Activated T-helper 1 cell treated with anti-CD3 and anti-CD28 coated beads, Interleukin-2, amount 50 U/mL, for 16 hours (primary cell): ENCODE measurements at regions not wholly inside any gene's neighbourhood (a gene's known extent, or its start where the extent isn't known, plus 50 kb on each side); places are given as distances from the start of the nearest gene placed in this dataset.
"Not testable (repeated sequence)": the region's sequence is repeated elsewhere in the genome, so short reads cannot be mapped to it uniquely, and the experiment has no call there.

Experiments used
- DNase-seq, 2 donors: peaks; one replicate each; pipeline ENCODE4 v3.0.0-alpha.2; 2020; ENCODE audit warnings: low read depth in 1 of 2, low spot score in 1 of 2

GRCh38 chr1:146284760-146285159 is 55.9 kb upstream of the NOTCH2NLA start:
- not testable (repeated sequence) for DNase-seq

GRCh38 chr1:146283527-146283880 is 54.7 kb upstream of the NOTCH2NLA start:
- DNase-seq, result not testable (repeated sequence)

- not testable (repeated sequence) for DNase-seq
Observed at GRCh38 chr1:146282807-146283526, 54.1 kb upstream of the NOTCH2NLA start.

GRCh38 chr1:146281522-146281921 is 52.7 kb upstream of the NOTCH2NLA start:
- not testable (repeated sequence) for DNase-seq

- DNase-seq, result not testable (repeated sequence)
Observed at GRCh38 chr1:146278758-146279157, 49.9 kb upstream of the NOTCH2NLA start.
